Activated CD8-positive, alpha-beta memory T cell treated with anti-CD3 and anti-CD28 coated beads, Interleukin-2, amount 10 ng/mL, durations not matched to agents 7 days and 5 days (primary cell): ENCODE measurements at regions not wholly inside any gene's neighbourhood (a gene's known extent, or its start where the extent isn't known, plus 50 kb on each side); places are given as distances from the start of the nearest gene placed in this dataset.
"Not testable (repeated sequence)": the region's sequence is repeated elsewhere in the genome, so short reads cannot be mapped to it uniquely, and the experiment has no call there.

Experiments
- ATAC-seq: fragments of 150-1000 bp; cut with Tn5 transposase; one replicate; pipeline ENCODE4 v1.10.0; 2021; ENCODE audit warnings: moderate library complexity
- CTCF ChIA-PET: fragments of 350-600 bp; sonication (Branson Sonifier 250); formaldehyde crosslinking; loops from one replicate; lab custom pipeline; 2021; ENCODE audit warnings: antibody characterized with exemption; lab: Charles Lee
- DNase-seq: peaks from one replicate; pipeline ENCODE4 v3.0.0-alpha.2; 2020
- H3K27ac Mint-ChIP-seq: one replicate; pipeline ENCODE4 v1.8.0; 2021; ENCODE audit warnings: mild to moderate bottlenecking, mixed read lengths
- H3K27me3 Mint-ChIP-seq: one replicate; pipeline ENCODE4 v1.8.0; 2021; ENCODE audit warnings: mixed read lengths
- H3K36me3 Mint-ChIP-seq: one replicate; pipeline ENCODE4 v1.8.0; 2021; ENCODE audit warnings: mild to moderate bottlenecking, mixed read lengths
- H3K4me1 Mint-ChIP-seq: one replicate; pipeline ENCODE4 v1.8.0; 2021; ENCODE audit warnings: mixed read lengths
- H3K4me3 Mint-ChIP-seq: one replicate; pipeline ENCODE4 v1.8.0; 2021; ENCODE audit warnings: mild to moderate bottlenecking, moderate library complexity, mixed read lengths
- H3K9me3 Mint-ChIP-seq: one replicate; pipeline ENCODE4 v1.8.0; 2022; ENCODE audit warnings: low read depth, mixed read lengths

DNA sequence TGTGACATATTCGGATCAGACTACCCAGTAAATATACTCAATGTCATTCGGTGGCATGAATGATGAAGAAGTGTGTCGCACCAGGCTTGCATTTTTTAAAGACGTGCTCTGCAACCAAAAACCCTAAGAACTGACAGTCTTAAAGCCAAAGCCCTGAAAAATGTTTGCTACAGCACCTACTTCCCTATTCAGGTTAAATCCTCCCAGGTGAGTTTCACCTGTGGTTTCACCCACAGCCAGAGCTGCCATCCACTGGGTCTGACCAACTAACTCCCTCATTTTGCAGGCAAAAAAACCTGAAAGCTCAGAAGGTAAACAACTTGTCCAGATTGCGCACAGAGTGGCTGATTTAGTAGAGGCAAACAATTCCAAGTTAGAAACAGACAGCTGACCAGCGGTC, 222.3 kb upstream of the MGAT5 start:
- CTCF ChIA-PET, result no interaction called here
- no peaks in the 10 kb centered on the region for H3K36me3 Mint-ChIP-seq
- no peak for ATAC-seq
- H3K27ac Mint-ChIP-seq, result no peak overlapping the region
- no peaks in the 10 kb centered on the region for H3K9me3 Mint-ChIP-seq
- DNase-seq, result no peak
- H3K27me3 Mint-ChIP-seq, result peaks cover 29% of the 10 kb centered on the region
- H3K4me1 Mint-ChIP-seq, result no peaks in the 10 kb centered on the region
- no peak overlapping the region for H3K4me3 Mint-ChIP-seq

GRCh38 chr2:134035605-134036370, 218.1 kb upstream of the MGAT5 start:
- Mint-ChIP-seq H3K27me3 (peaks cover 3% of the 10 kb centered on the region), H3K36me3 (peaks cover 2% of the 10 kb centered on the region), H3K4me3 (no peak overlapping the region), H3K27ac (no peak overlapping the region), H3K4me1 (peaks cover 10% of the 10 kb centered on the region), H3K9me3 (peaks cover 1% of the 10 kb centered on the region)
- no peak for ATAC-seq
- CTCF ChIA-PET, result no interaction called here
- DNase-seq, result no peak

DNA sequence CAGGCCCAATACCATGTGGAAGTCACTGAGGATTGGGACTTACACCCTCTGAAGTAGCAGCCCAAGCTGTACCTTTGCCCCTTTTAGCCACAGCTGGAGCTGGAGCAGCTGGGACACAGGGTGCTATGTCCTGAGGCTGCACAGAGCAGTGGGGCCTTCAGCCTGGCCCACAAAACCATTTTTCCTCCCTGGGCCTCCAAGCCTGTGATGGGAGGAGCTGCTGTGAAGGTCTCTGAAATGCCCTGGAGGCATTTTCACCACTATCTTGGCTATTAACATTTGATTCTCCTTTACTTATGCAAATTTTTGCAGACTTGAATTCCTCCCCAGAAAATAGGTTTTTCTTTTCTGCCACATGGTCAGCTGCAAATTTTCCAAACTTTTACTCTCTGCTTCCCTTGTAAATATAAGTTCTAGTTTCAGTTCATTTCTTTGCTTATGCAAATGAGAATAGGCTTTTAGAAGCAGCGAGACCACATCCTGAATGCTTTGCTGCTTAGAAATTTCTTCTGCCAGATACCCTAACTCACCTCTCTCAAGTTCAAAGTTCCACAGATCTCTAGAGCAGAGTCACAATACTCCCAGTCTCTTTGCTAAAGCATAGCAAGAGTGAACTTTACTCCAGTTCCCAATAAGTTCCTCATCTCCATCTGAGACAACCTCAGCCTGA, 213.8 kb upstream of the MGAT5 start:
- H3K4me3 Mint-ChIP-seq, result no peak overlapping the region
- peaks cover 2% of the 10 kb centered on the region for H3K9me3 Mint-ChIP-seq
- H3K27ac Mint-ChIP-seq, result peak overlapping the region; percentile 18
- peaks cover 10% of the 10 kb centered on the region for H3K4me1 Mint-ChIP-seq
- ATAC-seq (no peak), DNase-seq (no peak)
- peaks cover 11% of the 10 kb centered on the region for H3K27me3 Mint-ChIP-seq
- peaks cover 2% of the 10 kb centered on the region for H3K36me3 Mint-ChIP-seq
- CTCF ChIA-PET, result no interaction called here

DNA sequence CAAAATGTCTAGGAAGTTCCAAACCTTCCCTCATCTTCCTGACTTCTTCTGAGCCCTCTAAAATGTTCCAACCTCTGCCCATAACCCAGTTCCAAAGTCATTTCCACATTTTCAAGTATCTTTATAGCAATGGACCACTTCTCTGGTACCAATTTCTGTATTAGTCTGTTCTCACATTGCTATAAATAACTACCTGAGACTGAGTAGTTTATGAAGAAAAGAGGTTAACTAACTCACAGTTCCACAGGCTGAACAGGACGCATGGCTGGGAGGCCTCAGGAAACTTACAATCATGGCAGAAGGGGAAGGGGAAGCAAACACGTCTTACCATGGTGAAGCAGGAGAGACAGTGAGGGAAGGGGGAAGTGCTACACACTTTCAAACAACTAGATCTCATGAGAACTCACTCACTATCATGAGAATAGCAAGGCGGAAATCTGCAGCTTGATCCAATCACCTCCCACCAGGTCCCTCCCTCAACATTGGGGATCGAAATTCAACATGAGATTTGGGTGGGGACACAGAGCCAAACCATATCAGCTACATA, 213.2 kb upstream of the MGAT5 start:
- H3K36me3 Mint-ChIP-seq, H3K9me3 Mint-ChIP-seq, H3K4me3 Mint-ChIP-seq, H3K4me1 Mint-ChIP-seq, CTCF ChIA-PET, DNase-seq, H3K27ac Mint-ChIP-seq, ATAC-seq: not testable (repeated sequence)
- peaks cover 16% of the 10 kb centered on the region for H3K27me3 Mint-ChIP-seq

DNA sequence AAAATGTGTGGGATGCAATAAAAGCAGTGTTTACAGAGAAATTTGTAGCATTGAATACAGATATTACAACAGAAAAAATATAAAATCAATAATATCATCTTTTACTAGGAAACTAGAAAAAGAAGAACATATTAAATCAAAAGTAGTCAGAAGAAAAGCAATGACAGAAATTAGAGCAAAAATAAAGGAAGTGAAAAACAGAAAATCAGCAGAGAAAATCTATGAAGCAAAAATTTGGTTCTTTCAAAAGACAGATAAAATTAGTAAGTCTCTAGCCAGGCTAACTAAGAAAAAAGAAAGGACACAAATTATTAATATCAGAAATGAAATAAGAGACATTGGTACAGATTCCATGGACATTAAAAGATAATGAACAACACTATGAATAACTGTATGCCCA, 212.0 kb upstream of the MGAT5 start:
- ATAC-seq, result no peak
- peaks cover 2% of the 10 kb centered on the region for H3K36me3 Mint-ChIP-seq
- CTCF ChIA-PET, result no interaction called here

GRCh38 chr2:134043028-134043427, 210.8 kb upstream of the MGAT5 start:
- not testable (repeated sequence) for DNase-seq, H3K36me3 Mint-ChIP-seq, H3K4me1 Mint-ChIP-seq

More for the DNA sequence above, 212.0 kb upstream of the MGAT5 start:
- peaks cover 19% of the 10 kb centered on the region for H3K27me3 Mint-ChIP-seq
- H3K4me3 Mint-ChIP-seq, result no peak overlapping the region
- no peak for DNase-seq
- peaks cover 10% of the 10 kb centered on the region for H3K4me1 Mint-ChIP-seq
- peaks cover 2% of the 10 kb centered on the region for H3K9me3 Mint-ChIP-seq
- H3K27ac Mint-ChIP-seq, result no peak overlapping the region

GRCh38 chr2:134052173-134052572, 201.7 kb upstream of the MGAT5 start:
- peaks cover 1% of the 10 kb centered on the region for H3K36me3 Mint-ChIP-seq
- H3K27ac Mint-ChIP-seq, result no peak overlapping the region
- H3K27me3 Mint-ChIP-seq, result peaks cover 4% of the 10 kb centered on the region
- H3K4me3 Mint-ChIP-seq, result no peak overlapping the region
- DNase-seq, result no peak
- H3K4me1 Mint-ChIP-seq, result no peaks in the 10 kb centered on the region
- H3K9me3 Mint-ChIP-seq, result peaks cover 2% of the 10 kb centered on the region
- ATAC-seq, result no peak
- CTCF ChIA-PET, result no interaction called here

More at GRCh38 chr2:134043028-134043427, 210.8 kb upstream of the MGAT5 start:
- H3K27me3 Mint-ChIP-seq, result peaks cover 19% of the 10 kb centered on the region
- H3K9me3 Mint-ChIP-seq, H3K4me3 Mint-ChIP-seq, ATAC-seq, H3K27ac Mint-ChIP-seq, CTCF ChIA-PET: not testable (repeated sequence)

- peaks cover 5% of the 10 kb centered on the region for H3K4me1 Mint-ChIP-seq
These were observed 197.7 kb upstream of the MGAT5 start for GRCh38 chr2:134056173-134056572.

DNA sequence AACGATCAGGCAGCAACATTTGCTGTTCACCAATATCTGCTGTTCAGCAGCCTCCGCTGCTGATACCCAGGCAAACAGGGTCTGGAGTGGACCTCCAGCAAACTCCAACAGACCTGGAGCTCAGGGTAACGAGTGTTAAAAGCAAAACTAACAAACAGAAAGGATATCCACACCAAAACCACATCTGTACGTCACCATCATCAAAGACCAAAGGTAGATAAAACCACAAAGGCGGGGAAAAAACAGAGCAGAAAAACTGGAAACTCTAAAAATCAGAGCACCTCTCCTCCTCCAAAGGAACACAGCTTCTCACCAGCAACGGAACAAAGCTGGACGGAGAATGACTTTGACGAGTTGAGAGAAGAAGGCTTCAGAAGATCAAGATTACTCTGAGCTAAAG, 192.8 kb upstream of the MGAT5 start:
- ATAC-seq, DNase-seq, H3K27ac Mint-ChIP-seq, H3K36me3 Mint-ChIP-seq, H3K27me3 Mint-ChIP-seq, H3K4me3 Mint-ChIP-seq, H3K9me3 Mint-ChIP-seq, H3K4me1 Mint-ChIP-seq, CTCF ChIA-PET: not testable (repeated sequence)

More at GRCh38 chr2:134056173-134056572, 197.7 kb upstream of the MGAT5 start:
- Mint-ChIP-seq H3K36me3 (peaks cover 1% of the 10 kb centered on the region), H3K27me3 (peaks cover 1% of the 10 kb centered on the region), H3K4me3 (no peak overlapping the region), H3K9me3 (peaks cover 2% of the 10 kb centered on the region), H3K27ac (no peak overlapping the region)
- DNase-seq, result no peak
- no peak for ATAC-seq
- CTCF ChIA-PET, result no interaction called here

DNA sequence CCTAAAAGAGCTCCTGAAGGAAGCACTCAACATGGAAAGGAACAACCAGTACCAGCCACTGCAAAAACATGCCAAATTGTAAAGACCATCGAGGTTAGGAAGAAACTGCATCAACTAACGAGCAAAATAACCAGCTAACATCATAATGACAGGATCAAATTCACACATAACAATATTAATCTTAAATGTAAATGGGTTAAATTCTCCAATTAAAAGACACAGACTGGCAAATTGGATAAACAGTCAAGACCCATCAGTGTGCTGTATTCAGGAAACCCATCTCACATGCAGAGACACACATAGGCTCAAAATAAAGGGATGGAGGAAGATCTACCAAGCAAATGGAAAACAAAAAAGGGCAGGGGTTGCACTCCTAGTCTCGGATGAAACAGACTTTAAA, 191.6 kb upstream of the MGAT5 start:
- H3K36me3 Mint-ChIP-seq, H3K27ac Mint-ChIP-seq, CTCF ChIA-PET, H3K4me3 Mint-ChIP-seq, H3K27me3 Mint-ChIP-seq, ATAC-seq, DNase-seq, H3K9me3 Mint-ChIP-seq, H3K4me1 Mint-ChIP-seq: not testable (repeated sequence)

GRCh38 chr2:134063916-134064315, 190.0 kb upstream of the MGAT5 start:
- DNase-seq, H3K36me3 Mint-ChIP-seq, H3K4me1 Mint-ChIP-seq, ATAC-seq, H3K9me3 Mint-ChIP-seq, H3K4me3 Mint-ChIP-seq, H3K27ac Mint-ChIP-seq, H3K27me3 Mint-ChIP-seq, CTCF ChIA-PET: not testable (repeated sequence)

GRCh38 chr2:134070281-134070741, 183.6 kb upstream of the MGAT5 start:
- H3K36me3 Mint-ChIP-seq, result no peaks in the 10 kb centered on the region
- DNase-seq (no peak), ATAC-seq (no peak)
- H3K4me3 Mint-ChIP-seq, result no peak overlapping the region
- no peak overlapping the region for H3K27ac Mint-ChIP-seq
- no peaks in the 10 kb centered on the region for H3K9me3 Mint-ChIP-seq
- CTCF ChIA-PET, result no interaction called here
- no peaks in the 10 kb centered on the region for H3K4me1 Mint-ChIP-seq
- H3K27me3 Mint-ChIP-seq, result peaks cover 3% of the 10 kb centered on the region

- no peak overlapping the region for H3K4me3 Mint-ChIP-seq
These were observed 181.5 kb upstream of the MGAT5 start for GRCh38 chr2:134072341-134072740.

DNA sequence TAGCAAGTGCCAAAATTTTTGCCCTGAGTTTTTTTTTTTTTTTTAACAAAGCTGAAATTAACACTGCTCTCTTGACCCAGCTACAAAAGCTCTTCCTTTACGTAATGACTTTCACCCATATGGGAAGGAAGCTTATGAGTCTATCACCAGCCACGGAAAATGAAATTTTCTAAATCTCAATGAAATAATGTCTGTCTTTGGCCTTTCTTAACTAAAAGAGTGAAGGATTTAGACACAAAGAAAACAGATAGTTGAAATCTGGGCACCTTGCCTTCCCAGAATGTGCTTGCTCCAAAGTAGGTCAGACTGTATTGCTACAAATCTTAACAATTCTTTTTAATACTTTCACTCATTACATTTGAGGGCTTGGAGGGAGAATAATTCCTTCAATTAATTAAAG, 180.8 kb upstream of the MGAT5 start:
- no peaks in the 10 kb centered on the region for H3K4me1 Mint-ChIP-seq
- CTCF ChIA-PET, result no interaction called here
- no peaks in the 10 kb centered on the region for H3K27me3 Mint-ChIP-seq
- no peak overlapping the region for H3K27ac Mint-ChIP-seq
- DNase-seq (no peak), ATAC-seq (no peak)
- H3K9me3 Mint-ChIP-seq, result no peaks in the 10 kb centered on the region
- H3K4me3 Mint-ChIP-seq, result no peak overlapping the region
- no peaks in the 10 kb centered on the region for H3K36me3 Mint-ChIP-seq

More at GRCh38 chr2:134072341-134072740, 181.5 kb upstream of the MGAT5 start:
- no peaks in the 10 kb centered on the region for H3K36me3 Mint-ChIP-seq
- DNase-seq, result no peak
- H3K27me3 Mint-ChIP-seq, result no peaks in the 10 kb centered on the region
- CTCF ChIA-PET, result no interaction called here
- no peaks in the 10 kb centered on the region for H3K4me1 Mint-ChIP-seq
- no peak for ATAC-seq
- no peak overlapping the region for H3K27ac Mint-ChIP-seq
- no peaks in the 10 kb centered on the region for H3K9me3 Mint-ChIP-seq
